ENCODE measurements at regions not wholly inside any gene's neighbourhood (a gene's known extent, or its start where the extent isn't known, plus 50 kb on each side); places are given as distances from the start of the nearest gene placed in this dataset.

- DNase-seq (ENCODE audit: low read depth, low spot score): no peak
Measured at GRCh38 chr17:72208832-72209231, 88.0 kb downstream of the SOX9 start.

DNA sequence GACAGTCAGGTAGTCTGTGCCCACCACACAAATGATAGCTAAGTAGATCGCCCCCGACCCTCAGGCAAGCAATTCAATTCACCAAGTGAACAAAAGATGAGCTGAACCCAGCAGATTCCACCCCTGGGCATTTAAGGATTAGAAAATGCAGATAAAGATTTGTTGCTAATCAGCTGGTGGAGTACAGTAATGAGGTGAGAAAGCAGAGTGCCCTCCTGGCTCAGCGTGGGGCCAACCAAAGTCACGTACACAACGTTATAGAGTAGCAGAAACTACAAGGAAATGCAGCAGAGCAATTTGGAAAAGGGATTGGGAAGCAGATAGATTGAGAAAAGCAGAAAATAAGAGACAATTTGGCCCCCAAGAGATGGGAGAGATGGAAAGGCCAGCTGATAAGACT, 91.2 kb downstream of the SOX9 start:
- DNase-seq (ENCODE audit: low read depth, low spot score): no peak

DNA sequence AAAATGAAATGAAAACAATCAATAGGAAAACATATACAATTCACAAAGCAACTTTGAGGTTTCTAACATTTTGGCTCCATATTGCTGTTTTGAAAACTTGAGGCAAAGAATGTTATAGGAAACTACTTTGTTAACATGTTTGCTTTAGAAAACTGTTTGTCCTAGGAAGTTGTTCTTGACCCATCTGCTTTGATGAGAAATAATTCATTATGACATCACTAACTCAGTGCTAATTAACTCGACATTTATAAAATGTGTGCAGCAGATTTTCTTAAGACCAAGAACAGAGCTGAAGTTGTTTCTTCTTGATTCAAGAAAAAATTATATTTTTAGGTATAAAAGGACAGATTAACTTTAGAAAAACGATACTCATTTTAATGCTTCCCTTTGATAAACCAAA, 94.7 kb downstream of the SOX9 start:
- DNase-seq (ENCODE audit: low read depth, low spot score): no peak

DNA sequence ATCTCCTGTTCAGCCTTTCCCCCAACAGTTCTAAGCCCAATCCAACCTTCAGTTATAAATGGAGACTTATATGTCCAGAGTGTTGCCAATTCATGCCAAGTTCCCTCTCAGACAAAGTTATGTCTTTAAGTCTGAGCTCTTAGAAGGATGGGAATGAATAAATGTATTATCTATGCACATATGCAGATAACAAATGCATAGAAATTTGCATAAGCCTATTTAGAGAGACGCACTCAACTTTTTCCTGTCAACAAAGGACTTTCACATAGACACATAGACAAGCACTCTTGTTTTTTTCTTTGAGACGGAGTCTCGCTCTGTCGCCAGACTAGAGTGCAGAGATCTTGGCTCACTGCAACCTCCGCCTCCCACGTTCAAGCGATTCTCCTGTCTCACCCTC, 95.1 kb downstream of the SOX9 start:
- DNase-seq (ENCODE audit: low read depth, low spot score): no peak

GRCh38 chr17:72219137-72219823, 98.5 kb downstream of the SOX9 start:
- no peak for DNase-seq (ENCODE audit: low read depth, low spot score)

DNA sequence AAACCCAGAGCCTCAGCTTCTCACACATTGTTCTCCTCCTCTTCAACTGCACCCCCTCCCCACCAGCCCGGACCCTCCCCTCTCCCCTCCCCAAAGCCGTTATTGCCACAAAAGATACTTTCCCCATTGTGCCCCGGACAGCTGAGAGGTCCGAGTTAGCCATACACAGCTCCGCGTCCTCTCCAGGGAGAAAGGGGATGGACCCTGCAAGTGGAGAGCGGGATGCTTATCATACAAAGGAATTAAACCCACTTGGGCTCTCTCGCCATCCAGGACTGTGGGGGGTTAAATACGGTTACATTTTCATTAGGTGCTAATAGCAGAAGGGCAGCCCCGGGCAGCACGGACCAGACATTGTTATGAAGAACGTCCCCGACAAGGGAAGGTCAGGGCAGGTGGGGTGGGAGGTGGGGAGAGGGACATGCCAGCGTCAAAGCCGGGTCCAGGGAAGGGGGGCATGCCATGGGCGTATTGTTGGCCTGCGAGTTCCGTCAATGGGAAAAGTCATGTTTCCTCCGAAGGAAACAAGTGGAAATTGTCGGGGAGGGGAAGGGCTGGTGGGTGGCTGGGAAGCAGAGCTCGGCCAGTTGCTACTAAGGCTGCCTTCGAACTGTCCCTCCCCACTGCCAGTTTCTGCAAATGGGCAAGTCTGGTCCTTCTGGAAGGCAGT, 99.1 kb downstream of the SOX9 start:
- no peak for DNase-seq (ENCODE audit: low read depth, low spot score)

DNA sequence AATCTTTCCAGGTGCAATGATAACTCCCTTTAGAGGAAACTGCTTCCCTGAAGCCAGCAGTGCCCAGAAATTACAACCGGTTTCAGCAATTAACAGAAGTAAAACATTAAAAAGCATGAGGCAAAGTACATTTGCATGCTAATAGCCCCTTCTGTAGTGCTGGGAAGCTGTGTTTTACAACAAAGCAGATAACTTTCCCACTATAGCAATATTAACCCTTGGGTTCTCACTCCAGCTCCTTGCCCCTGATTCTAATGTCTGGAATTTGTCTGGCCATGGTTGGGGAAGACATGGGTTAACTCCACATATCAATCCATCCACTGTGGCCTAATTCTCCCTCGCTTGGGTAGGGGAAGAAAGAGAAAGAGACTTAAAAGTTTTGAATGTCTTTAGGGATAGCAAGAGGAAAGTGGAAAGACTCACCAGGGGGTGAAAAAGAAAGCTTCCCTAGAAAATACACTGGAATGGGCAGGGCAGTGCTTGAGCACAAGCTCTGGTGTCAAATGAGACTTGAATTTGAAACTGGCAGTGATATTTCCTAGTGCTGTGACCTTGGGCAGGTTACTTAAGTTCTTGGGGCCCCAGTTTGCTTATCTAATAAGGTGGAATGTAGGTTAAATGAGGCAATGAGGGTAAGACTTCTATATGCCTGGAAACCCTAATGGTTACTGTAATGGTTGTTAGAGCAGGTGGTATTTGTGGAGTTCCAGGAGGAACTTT, 102.0 kb downstream of the SOX9 start:
- no peak for DNase-seq (ENCODE audit: low read depth, low spot score)

DNA sequence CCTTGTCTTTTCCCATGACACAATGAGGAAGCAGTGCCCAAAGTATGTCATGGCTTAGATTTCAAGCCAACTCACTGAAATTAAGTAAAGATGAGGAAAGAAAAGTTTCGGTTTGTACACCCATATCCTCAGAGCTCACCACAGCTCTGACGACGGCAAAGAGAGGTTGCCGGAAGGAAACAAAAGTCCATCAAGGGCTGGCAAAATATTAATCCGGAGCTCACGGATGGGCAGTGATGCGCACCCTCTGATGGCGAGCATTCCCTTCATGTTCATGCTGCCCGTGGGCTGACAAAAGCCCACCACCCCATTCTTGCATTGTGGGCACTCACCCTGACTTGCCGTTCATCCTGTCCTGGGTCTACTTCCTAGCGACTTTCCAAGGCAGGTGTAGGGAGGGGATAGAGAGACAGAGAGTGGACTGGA, 103.1 kb downstream of the SOX9 start:
- DNase-seq (ENCODE audit: low read depth, low spot score): no peak

DNA sequence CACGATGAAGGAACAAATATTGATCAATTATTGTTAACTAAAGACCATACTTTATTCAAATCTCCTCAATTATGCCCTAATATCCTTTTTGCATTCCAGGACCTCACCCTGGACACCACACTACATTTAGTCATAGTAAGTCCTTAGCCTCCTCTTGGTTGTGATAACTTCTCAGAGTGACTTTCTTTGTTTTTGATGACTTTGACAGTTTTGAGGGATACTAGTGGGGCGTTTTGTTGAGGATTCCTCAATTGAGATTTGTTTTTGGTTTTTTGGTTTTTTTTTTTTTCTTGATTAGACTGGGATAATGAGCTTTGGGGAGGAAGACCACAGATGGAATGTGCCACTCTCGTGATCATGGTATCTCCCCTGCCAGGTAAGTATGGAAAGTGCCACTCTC, 105.5 kb downstream of the SOX9 start:
- no peak for DNase-seq (ENCODE audit: low read depth, low spot score)

GRCh38 chr17:72233986-72234385, 113.2 kb downstream of the SOX9 start:
- no peak for DNase-seq (ENCODE audit: low read depth, low spot score)

DNA sequence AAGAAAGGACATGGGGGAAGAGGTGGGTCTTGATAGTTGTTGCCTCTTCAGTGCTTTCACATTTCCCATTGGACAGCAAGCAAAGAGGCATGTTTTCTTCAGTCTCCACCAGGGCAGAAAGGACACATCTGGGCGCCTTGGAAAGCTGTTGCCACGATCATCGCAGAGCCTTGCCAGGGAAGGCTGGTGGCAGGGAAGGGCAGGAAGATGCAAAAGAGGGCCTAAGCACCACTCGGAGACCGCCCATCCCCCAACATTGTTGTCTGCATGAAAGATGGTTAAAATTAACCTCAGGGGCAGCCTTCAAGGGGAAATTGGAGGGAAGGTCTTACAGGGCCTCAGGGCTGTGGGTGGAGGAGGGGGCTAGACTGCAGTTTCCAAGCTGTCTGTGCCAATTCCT, 114.2 kb downstream of the SOX9 start:
- DNase-seq (ENCODE audit: low read depth, low spot score): no peak

DNA sequence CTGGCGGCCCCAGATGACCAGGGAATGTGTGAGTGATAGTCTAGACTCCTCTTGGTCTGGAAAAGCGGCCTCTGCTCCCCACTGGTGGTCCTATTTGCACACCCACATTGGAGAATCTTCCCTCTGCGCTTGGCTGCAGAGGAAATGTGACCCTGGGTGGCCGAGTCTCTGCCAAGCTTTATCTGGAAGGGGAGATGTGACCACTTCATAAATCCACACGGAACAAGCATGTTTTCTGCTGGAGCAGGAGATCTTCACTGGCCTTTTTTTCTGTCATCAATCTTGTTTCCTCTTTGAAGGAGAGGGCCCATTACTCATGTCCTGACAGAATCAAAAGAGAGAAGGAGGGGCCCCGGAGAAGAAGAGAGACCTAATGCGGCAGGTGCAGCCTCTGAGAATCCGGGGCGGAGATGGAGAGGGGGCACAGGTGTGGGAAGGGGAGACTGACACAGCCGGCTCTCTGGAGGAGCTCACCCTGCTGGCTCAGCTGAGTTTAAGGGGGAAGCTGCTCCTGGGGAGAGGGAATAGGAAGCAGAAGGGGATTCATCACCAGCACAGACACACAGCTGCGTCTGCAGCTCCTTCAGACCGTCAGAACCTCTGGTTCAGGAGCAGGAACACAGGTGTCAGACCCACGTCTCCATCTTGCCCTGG, 116.3 kb downstream of the SOX9 start:
- no peak for DNase-seq (ENCODE audit: low read depth, low spot score)

GRCh38 chr17:72238157-72238673, 117.4 kb downstream of the SOX9 start:
- no peak for DNase-seq (ENCODE audit: low read depth, low spot score)

DNA sequence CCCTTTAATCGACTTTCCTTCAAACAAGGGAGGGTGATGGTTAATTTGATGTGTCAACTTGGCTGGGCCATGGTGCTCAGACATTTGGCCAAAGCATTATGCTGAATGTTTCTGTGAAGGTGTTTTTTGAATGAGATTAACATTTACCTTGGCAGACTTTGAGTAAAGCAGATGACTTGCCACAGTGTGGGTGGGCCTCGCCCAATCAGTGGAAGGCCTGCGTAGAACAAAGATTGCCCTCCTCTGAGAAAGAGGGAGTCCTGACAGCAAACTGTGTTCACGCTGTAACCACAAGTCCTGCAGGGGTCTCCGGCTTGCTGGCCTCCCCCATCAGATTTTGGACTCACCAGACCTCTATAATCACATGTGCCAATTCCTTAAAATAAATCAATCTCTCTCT, 118.7 kb downstream of the SOX9 start:
- no peak for DNase-seq (ENCODE audit: low read depth, low spot score)

- no peak for DNase-seq (ENCODE audit: low read depth, low spot score)
Measured at GRCh38 chr17:72240333-72240732, 119.5 kb downstream of the SOX9 start.

GRCh38 chr17:72244494-72244893, 123.7 kb downstream of the SOX9 start:
- DNase-seq (ENCODE audit: low read depth, low spot score): no peak

- no peak for DNase-seq (ENCODE audit: low read depth, low spot score)
Measured at GRCh38 chr17:72244956-72245355, 124.1 kb downstream of the SOX9 start.

DNA sequence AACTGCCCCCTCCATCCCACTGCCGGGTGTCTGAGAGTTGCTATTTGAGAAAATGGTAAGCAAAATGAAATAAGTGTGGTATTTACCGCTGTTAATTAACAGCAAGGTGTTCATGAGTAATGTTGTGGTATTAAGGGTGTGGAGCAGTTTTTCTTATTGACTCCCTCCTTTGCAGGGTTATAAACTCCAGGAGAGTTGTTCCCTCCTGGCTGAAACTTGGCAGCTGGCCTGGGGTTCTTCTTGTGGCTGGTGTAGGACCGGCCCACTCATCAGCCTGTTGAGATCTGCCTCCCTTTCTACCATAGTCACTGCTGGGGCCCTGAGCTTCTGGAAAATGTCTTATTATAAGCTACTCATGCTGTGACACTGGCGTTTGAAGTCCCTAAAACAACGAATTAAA, 128.6 kb downstream of the SOX9 start:
- no peak for DNase-seq (ENCODE audit: low read depth, low spot score)

DNA sequence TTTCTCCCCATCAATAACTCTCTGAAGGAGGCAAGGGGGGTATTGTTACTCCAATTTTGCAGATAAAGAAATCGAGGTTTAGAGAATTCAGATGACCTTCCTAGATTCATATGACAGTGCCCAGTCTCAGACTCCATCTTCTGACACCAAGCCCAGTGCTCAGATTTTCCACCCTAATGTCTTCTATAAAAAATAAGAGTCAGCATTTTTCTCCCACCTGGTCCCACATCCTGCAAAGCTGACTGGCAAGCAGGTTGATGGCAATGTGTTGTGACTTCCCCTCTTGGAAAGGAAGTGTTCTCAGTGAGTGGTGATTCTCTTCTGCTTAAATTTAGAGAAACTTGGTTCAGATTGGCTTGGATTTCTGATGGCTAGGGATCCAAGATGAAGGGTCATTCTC, 129.4 kb downstream of the SOX9 start:
- no peak for DNase-seq (ENCODE audit: low read depth, low spot score)

DNA sequence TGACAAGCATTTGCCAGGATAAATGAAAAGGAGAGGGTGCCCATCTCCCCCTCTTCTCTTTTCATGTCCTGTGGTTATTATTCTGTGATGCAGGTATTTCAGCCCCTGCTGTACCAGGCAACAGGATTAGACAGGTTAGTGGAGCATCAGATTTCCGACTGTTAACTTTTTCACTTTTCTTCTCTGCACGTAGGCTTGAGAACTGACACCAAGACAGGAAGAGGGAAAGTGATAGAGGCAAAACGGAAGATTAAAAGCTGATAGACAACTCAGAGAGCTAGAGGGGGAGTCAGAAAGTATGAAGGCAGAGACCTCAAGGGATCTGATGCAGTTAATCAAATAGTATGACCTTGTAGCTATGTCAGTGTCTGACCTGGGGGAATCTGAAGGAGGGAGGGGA, 132.8 kb downstream of the SOX9 start:
- DNase-seq (ENCODE audit: low read depth, low spot score): no peak

GRCh38 chr17:72254808-72255449, 134.1 kb downstream of the SOX9 start:
- DNase-seq (ENCODE audit: low read depth, low spot score): no peak

GRCh38 chr17:72255481-72255880, 134.7 kb downstream of the SOX9 start:
- DNase-seq (ENCODE audit: low read depth, low spot score): no peak
